Small intestine (tissue), 7 donors: ENCODE measurements at regions not wholly inside any gene's neighbourhood (a gene's known extent, or its start where the extent isn't known, plus 50 kb on each side); places are given as distances from the start of the nearest gene placed in this dataset.
"Not testable (repeated sequence)": the region's sequence is repeated elsewhere in the genome, so short reads cannot be mapped to it uniquely, and the experiment has no call there.

Experiments used
- DNase-seq, 2 donors: peaks; one replicate each; pipeline versions ENCODE4 v3.0.0 to v3.0.0-alpha.2; 2013
- FAIRE-seq: peaks from 2 replicates; lab custom pipeline; 2012; peaks lifted over from hg19 to GRCh38; lab: Jason Lieb, UNC
- H3K27ac ChIP-seq, 3 donors: one replicate each; pipeline ENCODE4 v1.5.1; 2013; ENCODE audit warnings: low read length in 2 of 3, mild to moderate bottlenecking in 2 of 3, control low read depth in 1 of 3, inconsistent platforms in 1 of 3, low read depth in 1 of 3, moderate library complexity in 1 of 3
- H3K27me3 ChIP-seq, 3 donors: one replicate each; pipeline ENCODE4 v1.6.1; 2013; ENCODE audit warnings: low read length in 3 of 3, inconsistent platforms in 1 of 3; ENCODE audit not compliant: control insufficient read depth in 3 of 3, insufficient read depth in 3 of 3
- H3K36me3 ChIP-seq, 3 donors: one replicate each; pipeline ENCODE4 v1.6.1; 2013; ENCODE audit warnings: low read length in 3 of 3, inconsistent platforms in 1 of 3, low read depth in 1 of 3, mild to moderate bottlenecking in 1 of 3, moderate library complexity in 1 of 3; ENCODE audit not compliant: control insufficient read depth in 3 of 3, insufficient read depth in 2 of 3
- H3K4me1 ChIP-seq, 3 donors: one replicate each; pipeline ENCODE4 v1.6.1; 2013; ENCODE audit warnings: low read length in 2 of 3, inconsistent platforms in 1 of 3, low read depth in 1 of 3, mild to moderate bottlenecking in 1 of 3, moderate library complexity in 1 of 3; ENCODE audit not compliant: control insufficient read depth in 3 of 3, insufficient read depth in 2 of 3
- H3K4me3 ChIP-seq, 3 donors: one replicate each; pipeline ENCODE4 v1.5.1; 2013; ENCODE audit warnings: low read length in 3 of 3, control low read depth in 1 of 3, inconsistent platforms in 1 of 3, low read depth in 1 of 3, mild to moderate bottlenecking in 1 of 3, moderate library complexity in 1 of 3
- H3K9me3 ChIP-seq, 2 donors: one replicate each; pipeline ENCODE4 v1.6.1; 2013; ENCODE audit warnings: low read depth in 1 of 2, low read length in 1 of 2; ENCODE audit not compliant: control insufficient read depth in 2 of 2, insufficient read depth in 1 of 2
- WGBS, 3 donors: extraction: QIAGEN DNeasy Blood & Tissue Kit; methylation state at CpG; one replicate each; pipeline ENCODE4 v1.1.7; 2013; 5-methylcytosine and 5-hydroxymethylcytosine counted together
- donor health status: healthy with polysubstance abuse.
- donor health status: control.
- donor health status: control.
- donor health status: Bipolar disorder and iron deficiency.
- donor health status: healthy.

DNA sequence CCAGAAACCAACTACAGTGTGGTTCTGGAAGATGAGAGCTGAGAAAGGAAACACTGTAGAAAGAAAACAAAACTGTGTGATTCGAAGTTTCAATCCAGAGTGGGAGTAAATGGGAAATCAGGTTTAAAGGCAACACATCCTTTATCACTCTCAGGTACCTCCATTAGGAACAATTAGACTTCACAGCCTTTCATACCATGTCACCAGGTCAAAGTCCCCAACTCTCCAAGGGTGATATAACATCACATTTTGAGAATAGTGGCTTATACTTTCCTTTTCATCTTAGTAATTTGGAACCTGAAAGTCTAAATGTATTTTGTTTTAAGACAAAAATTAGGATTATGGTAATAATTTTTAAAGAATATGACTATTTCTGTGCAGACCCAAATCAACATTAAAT, 194.9 kb upstream of the WWC1 start:
- H3K27me3 ChIP-seq, result no peaks in the 10 kb centered on the region
- WGBS, 3 donors, result 3 to 45% (median 13%) methylated on average over 1 of the region's 1 CpG
- H3K36me3 ChIP-seq, result no peaks in the 10 kb centered on the region
- no peak overlapping the region for H3K27ac ChIP-seq
- peaks cover 0 to 3% of the 10 kb centered on the region in 2 donors for H3K9me3 ChIP-seq
- no peaks in the 10 kb centered on the region for H3K4me1 ChIP-seq
- DNase-seq (peak; percentile 26 to 58), FAIRE-seq (no peak)
- no peak overlapping the region for H3K4me3 ChIP-seq

DNA sequence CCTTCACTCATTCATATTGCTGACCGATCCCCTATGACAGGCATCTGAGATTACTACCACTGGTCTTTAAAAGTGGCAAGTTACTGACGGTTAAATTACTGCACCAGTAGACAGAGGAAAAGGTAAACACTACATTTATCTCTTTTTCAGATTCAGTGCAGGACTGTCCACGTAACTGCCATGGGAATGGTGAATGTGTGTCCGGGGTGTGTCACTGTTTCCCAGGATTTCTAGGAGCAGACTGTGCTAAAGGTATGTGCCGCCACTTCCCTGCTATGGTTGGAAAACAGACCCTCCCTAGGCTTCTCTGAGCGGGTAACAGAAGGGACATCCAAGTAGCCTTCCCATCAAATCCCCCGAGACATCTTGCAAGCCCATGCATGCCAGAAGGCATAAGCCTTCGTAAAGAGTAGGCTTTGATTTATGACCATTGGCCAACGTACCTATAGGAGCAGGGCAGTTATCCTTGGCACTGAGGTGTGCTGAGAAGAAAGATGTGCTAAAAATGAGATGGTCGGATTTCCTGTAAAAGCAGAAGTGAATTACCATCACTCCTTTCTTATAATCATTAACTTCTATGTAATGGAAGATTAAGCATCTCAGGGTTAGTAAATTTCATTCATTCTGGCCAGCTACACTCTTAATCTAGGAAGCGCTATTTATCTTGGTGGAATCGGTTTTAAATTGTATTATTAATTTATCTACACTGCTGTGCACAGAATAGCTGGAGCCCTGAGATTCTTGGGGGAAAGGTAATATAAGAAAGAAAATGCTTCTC, 193.4 kb upstream of the WWC1 start:
- peaks cover 0 to 3% of the 10 kb centered on the region in 2 donors for H3K9me3 ChIP-seq
- FAIRE-seq (no peak), DNase-seq (no peak)
- H3K4me1 ChIP-seq, result no peaks in the 10 kb centered on the region
- H3K4me3 ChIP-seq, result no peak overlapping the region
- no peaks in the 10 kb centered on the region for H3K27me3 ChIP-seq
- H3K27ac ChIP-seq, result no peak overlapping the region
- H3K36me3 ChIP-seq, result no peaks in the 10 kb centered on the region
- WGBS, 3 donors, result 77 to 79% (median 78%) methylated on average over 12 of the region's 12 CpGs

DNA sequence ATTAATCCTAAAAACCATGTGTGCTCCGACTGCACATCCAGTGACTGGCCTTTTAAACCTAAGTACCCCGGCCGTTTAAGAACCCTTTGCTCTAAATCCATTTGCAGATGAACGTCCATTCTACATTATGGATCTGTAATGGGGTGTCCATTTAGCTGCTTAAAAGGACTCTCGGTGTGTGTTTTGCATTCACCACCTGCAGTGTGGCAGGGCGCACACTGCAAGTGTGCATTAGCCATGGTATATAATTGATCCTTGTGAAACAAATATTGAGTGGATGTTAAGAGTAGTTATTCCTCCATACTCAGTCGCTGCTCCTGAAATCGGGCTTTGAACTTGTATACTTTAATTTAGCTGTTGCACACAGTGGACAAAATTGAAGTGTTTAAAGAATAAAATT, 190.1 kb upstream of the WWC1 start:
- Histone ChIP-seq H3K27ac (no peak overlapping the region), H3K4me3 (no peak overlapping the region), H3K4me1 (peaks cover 0 to 5% (median 2%) of the 10 kb centered on the region in 3 donors), H3K27me3 (no peaks in the 10 kb centered on the region), H3K36me3 (no peaks in the 10 kb centered on the region), H3K9me3 (no peaks in the 10 kb centered on the region)
- no peak for FAIRE-seq
- DNase-seq, result no peak
- 89 to 96% (median 93%) methylated on average over 8 of the region's 8 CpGs for WGBS, 3 donors

DNA sequence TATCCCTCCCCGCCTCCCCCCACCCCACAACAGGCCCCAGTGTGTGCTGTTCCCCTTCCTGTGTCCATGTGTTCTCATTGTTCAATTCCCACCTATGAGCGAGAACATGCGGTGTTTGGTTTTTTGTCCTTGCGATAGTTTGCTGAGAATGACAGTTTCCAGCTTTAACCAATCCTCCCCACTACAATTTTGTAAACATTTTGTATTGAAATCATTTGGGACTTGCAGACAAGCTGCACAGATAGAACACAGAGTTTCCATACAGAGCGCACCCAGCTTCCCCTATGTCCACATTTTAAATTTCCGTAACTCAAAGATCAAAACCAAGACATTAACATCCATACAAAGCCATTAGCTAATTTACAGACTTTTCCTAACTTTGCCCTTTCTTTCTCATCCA, 188.4 kb upstream of the WWC1 start:
- H3K4me1 ChIP-seq, H3K4me3 ChIP-seq, DNase-seq, H3K27ac ChIP-seq, H3K9me3 ChIP-seq, FAIRE-seq, H3K27me3 ChIP-seq, H3K36me3 ChIP-seq: not testable (repeated sequence)
- 85 to 88% (median 85%) methylated on average over 6 of the region's 6 CpGs for WGBS, 3 donors

DNA sequence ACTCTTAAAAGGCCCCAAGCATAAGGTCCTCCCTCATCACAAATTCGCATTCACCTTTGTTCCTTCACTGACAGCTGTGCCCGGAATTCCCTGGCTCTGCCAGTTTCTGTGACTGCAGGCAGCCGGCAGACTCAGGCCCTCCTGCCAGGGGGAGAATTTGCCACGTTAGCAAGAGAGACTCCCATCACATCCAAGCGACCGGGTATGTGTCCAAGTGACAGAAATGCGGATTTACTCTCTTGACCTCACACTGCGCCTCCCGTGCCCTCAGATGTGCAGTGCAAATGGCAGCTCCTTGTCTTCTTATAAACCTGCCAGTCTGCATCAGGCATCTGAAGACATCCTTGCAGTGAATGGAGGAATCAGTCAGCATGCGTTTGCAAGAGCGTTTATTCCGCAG, 187.1 kb upstream of the WWC1 start:
- Histone ChIP-seq H3K36me3 (no peaks in the 10 kb centered on the region), H3K27ac (no peak overlapping the region), H3K4me1 (peaks cover 0 to 5% (median 2%) of the 10 kb centered on the region in 3 donors), H3K9me3 (no peaks in the 10 kb centered on the region), H3K4me3 (no peak overlapping the region), H3K27me3 (no peaks in the 10 kb centered on the region)
- no peak for DNase-seq
- WGBS, 3 donors, result 13 to 66% (median 42%) methylated on average over 12 of the region's 12 CpGs
- no peak for FAIRE-seq

DNA sequence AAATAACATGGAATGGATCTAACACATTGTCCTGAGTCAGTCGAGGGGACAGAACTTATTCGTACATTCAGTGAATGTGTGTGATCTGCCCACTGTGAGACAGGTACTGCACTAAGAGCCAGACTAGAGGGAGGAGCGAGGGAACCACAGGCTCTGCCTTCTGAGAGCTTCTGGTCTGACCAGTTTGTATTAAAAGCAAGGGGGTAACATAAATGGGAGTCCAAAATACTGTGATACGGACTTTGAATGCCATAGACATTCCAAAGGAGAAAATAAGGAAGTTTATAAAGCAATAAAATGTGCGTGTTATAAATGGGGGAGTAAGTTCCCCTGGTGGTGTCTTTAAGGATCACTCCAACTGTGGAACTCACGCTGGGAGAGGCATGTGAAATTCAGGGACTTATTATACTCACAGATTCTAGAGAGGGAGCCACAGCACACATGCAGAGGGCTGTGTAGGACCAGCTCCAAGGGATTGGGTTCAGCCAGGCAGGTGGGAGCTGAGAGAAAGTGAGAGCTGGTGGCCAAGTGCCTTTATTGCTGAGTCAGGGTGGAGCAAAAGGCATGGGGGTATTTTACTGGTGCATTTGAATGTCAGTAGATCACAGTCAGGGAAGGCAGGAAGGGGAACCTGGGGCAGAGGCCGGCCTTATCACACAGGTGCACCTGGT, 186.5 kb upstream of the WWC1 start:
- H3K27ac ChIP-seq, result no peak overlapping the region
- peak; percentile 57 to 72 for DNase-seq
- H3K36me3 ChIP-seq, result no peaks in the 10 kb centered on the region
- H3K4me1 ChIP-seq, result peaks cover 0 to 5% (median 2%) of the 10 kb centered on the region in 3 donors
- no peaks in the 10 kb centered on the region for H3K9me3 ChIP-seq
- WGBS, 3 donors, result 7 to 48% (median 24%) methylated on average over 7 of the region's 7 CpGs
- FAIRE-seq, result no peak
- H3K27me3 ChIP-seq, result no peaks in the 10 kb centered on the region
- H3K4me3 ChIP-seq, result no peak overlapping the region

DNA sequence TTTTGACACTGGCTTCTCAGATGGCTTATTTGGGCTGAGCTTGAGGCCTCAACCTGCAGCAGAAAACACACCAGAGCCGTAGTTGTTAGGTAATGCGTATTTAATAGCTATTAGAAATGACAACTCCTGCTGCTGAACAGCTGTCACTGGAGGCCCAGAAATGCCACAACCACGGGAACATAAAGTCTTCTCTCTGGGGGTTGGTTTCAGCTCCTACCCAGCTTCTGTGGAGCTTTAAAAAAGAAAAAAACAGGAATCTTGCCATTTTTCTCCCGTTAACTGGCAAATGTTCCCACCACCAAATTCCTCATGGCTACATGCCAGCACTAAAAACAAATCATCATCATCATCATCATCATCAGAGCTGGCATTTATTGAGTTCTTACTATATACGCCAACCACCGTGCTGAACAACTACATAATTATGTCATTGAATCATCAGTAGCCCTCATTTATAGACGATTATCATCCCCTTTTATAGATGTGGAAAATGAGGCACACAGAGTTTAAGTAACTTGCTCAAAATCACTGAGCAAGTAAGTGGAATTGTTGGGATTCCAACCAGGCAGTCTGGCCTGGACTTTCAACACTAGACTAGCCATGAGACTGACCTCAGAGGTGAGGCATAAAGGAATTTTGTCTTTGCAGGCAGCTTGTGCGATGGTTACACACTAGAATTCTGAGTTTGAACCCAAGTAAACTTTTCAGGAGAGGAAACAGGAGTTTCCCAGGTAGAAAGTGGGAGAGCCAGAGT, 185.3 kb upstream of the WWC1 start:
- no peaks in the 10 kb centered on the region for H3K36me3 ChIP-seq
- FAIRE-seq (no peak), DNase-seq (no peak)
- H3K9me3 ChIP-seq, result no peaks in the 10 kb centered on the region
- WGBS, 3 donors, result 62 to 71% (median 70%) methylated on average over 8 of the region's 8 CpGs
- H3K4me1 ChIP-seq, result peaks cover 0 to 5% (median 2%) of the 10 kb centered on the region in 3 donors
- H3K27ac ChIP-seq, result no peak overlapping the region
- H3K27me3 ChIP-seq, result no peaks in the 10 kb centered on the region
- no peak overlapping the region for H3K4me3 ChIP-seq

DNA sequence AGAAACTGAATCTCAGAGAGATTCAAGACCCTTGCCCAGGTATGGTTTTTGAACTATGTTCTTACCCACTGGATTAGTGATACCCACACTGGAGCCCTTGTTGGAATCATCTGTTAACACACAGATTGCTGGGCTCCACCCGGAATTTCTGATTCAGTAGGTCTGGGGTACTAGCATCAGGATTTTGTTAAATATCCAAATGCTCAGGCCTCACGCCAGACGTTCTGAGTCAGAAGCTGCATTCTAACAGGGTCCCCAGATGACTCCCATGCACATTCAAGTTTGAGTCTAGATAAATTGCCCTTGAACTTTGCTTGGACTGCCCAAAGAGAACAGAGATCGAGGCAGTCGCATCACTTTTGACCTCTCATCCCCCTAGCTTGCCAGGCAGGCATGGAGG, 182.0 kb upstream of the WWC1 start:
- WGBS, 3 donors, result 79 to 85% (median 80%) methylated on average over 5 of the region's 5 CpGs
- Histone ChIP-seq H3K9me3 (no peaks in the 10 kb centered on the region), H3K27ac (no peak overlapping the region), H3K27me3 (no peaks in the 10 kb centered on the region), H3K4me1 (peaks cover 0 to 2% (median 2%) of the 10 kb centered on the region in 3 donors), H3K4me3 (no peak overlapping the region), H3K36me3 (no peaks in the 10 kb centered on the region)
- no peak for FAIRE-seq
- no peak for DNase-seq
